ENCODE measurements at regions not wholly inside any gene's neighbourhood (a gene's known extent, or its start where the extent isn't known, plus 50 kb on each side); places are given as distances from the start of the nearest gene placed in this dataset.

DNA sequence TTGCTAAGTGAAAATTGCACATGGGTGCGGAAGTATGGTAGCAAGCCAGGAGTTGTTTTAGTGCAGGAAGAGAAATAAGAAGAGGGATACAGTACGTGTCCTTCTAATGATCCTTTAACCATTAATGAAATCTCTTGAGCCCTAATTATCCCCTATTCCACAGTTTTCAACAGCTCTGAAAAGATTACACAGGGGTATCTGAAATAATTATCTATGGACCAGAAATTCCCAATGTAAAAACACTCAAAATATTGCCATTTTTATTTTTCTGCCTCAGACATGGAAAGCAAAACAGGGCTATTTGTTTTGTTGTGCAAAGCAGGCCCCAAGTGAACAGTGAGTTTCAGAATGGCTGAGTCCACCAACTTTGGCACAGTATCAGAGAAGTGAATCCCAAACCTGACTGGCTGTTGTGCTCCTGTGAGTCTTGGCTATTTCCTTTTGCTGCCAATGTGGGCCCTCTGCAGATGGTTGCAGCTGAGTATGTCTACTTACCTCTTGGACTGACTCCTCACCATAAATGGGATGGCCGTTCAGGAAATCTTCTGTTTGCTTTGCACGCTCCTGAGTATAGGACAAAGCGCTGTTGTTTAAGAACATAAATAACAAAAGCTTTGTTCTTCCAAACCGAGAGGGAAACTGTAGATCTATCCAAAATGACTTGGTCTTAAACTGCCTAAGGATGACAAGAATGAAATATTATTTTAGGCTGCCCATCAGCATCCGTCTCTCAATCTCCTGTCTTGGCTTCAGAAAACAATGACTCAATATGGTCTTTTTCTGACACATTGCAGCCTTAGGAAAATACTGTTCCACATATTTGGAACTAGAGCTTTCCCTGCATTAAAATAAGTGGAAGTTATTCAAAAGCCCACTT lies 204.1 kb downstream of the DEPDC1B start:
- no peak for TF ChIP-seq CTCF (IDR thresholded peaks at IDR 0.05)
- H3K27ac ChIP-seq: no peak overlapping the region
- no peaks in the 10 kb centered on the region for H3K4me1 ChIP-seq
- H3K9me3 ChIP-seq: no peaks in the 10 kb centered on the region
- H3K4me3 ChIP-seq: no peak overlapping the region
- DNase-seq (no peak), ATAC-seq (no peak)
- H3K36me3 ChIP-seq: no peaks in the 10 kb centered on the region
- no peaks in the 10 kb centered on the region for H3K27me3 ChIP-seq
- intact Hi-C loops (cut with DNase I): no loop called here

- H3K27ac ChIP-seq: no peak overlapping the region
- H3K4me3 ChIP-seq: no peak overlapping the region
- no peaks in the 10 kb centered on the region for H3K27me3 ChIP-seq
- TF ChIP-seq CTCF (IDR thresholded peaks at IDR 0.05): no peak
- no peaks in the 10 kb centered on the region for H3K9me3 ChIP-seq
- ATAC-seq (no peak), DNase-seq (no peak)
- no peaks in the 10 kb centered on the region for H3K4me1 ChIP-seq
- intact Hi-C loops (cut with DNase I): no loop called here
- no peaks in the 10 kb centered on the region for H3K36me3 ChIP-seq
Observed at GRCh38 chr5:60494635-60495034, 205.3 kb downstream of the DEPDC1B start.

- H3K4me3 ChIP-seq: no peak overlapping the region
- intact Hi-C loops (cut with DNase I): no loop called here
- no peak overlapping the region for H3K27ac ChIP-seq
- no peaks in the 10 kb centered on the region for H3K36me3 ChIP-seq
- no peak for TF ChIP-seq CTCF (IDR thresholded peaks at IDR 0.05)
- DNase-seq: no peak
- ATAC-seq: no peak
- H3K9me3 ChIP-seq: no peaks in the 10 kb centered on the region
- H3K27me3 ChIP-seq: no peaks in the 10 kb centered on the region
- H3K4me1 ChIP-seq: no peaks in the 10 kb centered on the region
Observed at GRCh38 chr5:60494144-60494543, 205.8 kb downstream of the DEPDC1B start.

GRCh38 chr5:60493372-60493771 lies 206.6 kb downstream of the DEPDC1B start:
- no peaks in the 10 kb centered on the region for H3K9me3 ChIP-seq
- no peak for ATAC-seq

More at GRCh38 chr5:60493372-60493771, 206.6 kb downstream of the DEPDC1B start:
- Histone ChIP-seq H3K4me3 (no peak overlapping the region), H3K27me3 (no peaks in the 10 kb centered on the region), H3K36me3 (no peaks in the 10 kb centered on the region), H3K4me1 (no peaks in the 10 kb centered on the region), H3K27ac (no peak overlapping the region)
- intact Hi-C loops (cut with DNase I): no loop called here
- no peak for DNase-seq
- no peak for TF ChIP-seq CTCF (IDR thresholded peaks at IDR 0.05)

All from left lung (tissue), 4 donors.